Heart left ventricle (tissue), 16 donors: ENCODE measurements at regions not wholly inside any gene's neighbourhood (a gene's known extent, or its start where the extent isn't known, plus 50 kb on each side); places are given as distances from the start of the nearest gene placed in this dataset.

Source experiments
- ATAC-seq, 4 donors: fragments of 200-7000 bp; cut with Tn5 transposase; one replicate each; pipeline ENCODE4 v1.9.1; 2020 to 2022; ENCODE audit warnings: moderate library complexity in 4 of 4, mild to moderate bottlenecking in 3 of 4, moderate number of reproducible peaks in 1 of 4
- DNase-seq, 5 donors: peaks; one replicate each; pipeline ENCODE4 v3.0.0-alpha.2; 2020
- H3K27ac ChIP-seq, 12 donors: fragments of 200-600 bp; sonication (generic) in 4 of 12; one replicate each; pipeline versions ENCODE4 v1.5.0 to v1.8.0; 2016 to 2022; ENCODE audit warnings: mild to moderate bottlenecking in 2 of 12
- H3K27me3 ChIP-seq, 9 donors: fragments of 200-600 bp; sonication (generic) in 2 of 9; one replicate each; pipeline versions ENCODE4 v1.5.1 to v1.8.0; 2016 to 2022; ENCODE audit warnings: mild to moderate bottlenecking in 3 of 9
- H3K36me3 ChIP-seq, 9 donors: fragments of 200-600 bp; sonication (generic) in 2 of 9; one replicate each; pipeline versions ENCODE4 v1.5.0 to v1.8.0; 2018 to 2022; ENCODE audit warnings: mild to moderate bottlenecking in 2 of 9
- H3K4me1 ChIP-seq, 12 donors: fragments of 200-600 bp; sonication (generic) in 4 of 12; one replicate each; pipeline versions ENCODE4 v1.5.0 to v1.8.0; 2016 to 2022; ENCODE audit warnings: mild to moderate bottlenecking in 3 of 12
- H3K4me3 ChIP-seq, 12 donors: fragments of 200-600 bp; sonication (generic) in 4 of 12; one replicate each; pipeline versions ENCODE4 v1.5.0 to v1.8.0; 2017 to 2022; ENCODE audit warnings: mild to moderate bottlenecking in 9 of 12, moderate library complexity in 4 of 12
- H3K9me3 ChIP-seq, 12 donors: fragments of 200-600 bp; sonication (generic) in 4 of 12; one replicate each; pipeline versions ENCODE4 v1.5.0 to v1.8.0; 2016 to 2022; ENCODE audit warnings: mild to moderate bottlenecking in 1 of 12
- CTCF ChIP-seq, 12 donors: fragments of 200-600 bp; sonication (generic) in 4 of 12; IDR thresholded peaks; one replicate each; pipeline versions ENCODE4 v1.5.0 to v1.8.0; 2018 to 2022; ENCODE audit warnings: antibody characterized with exemption in 12 of 12, mild to moderate bottlenecking in 5 of 12
- POLR2A ChIP-seq, 2 donors: fragments of 450-650 bp; IDR thresholded peaks; one replicate each; pipeline ENCODE4 v1.6.1; 2017; ENCODE audit warnings: antibody characterized with exemption in 2 of 2, mild to moderate bottlenecking in 2 of 2, moderate library complexity in 2 of 2
- WGBS, 4 donors: extraction: QIAGEN DNeasy Blood & Tissue Kit in 2 of 4; methylation state at CpG; one replicate each; pipeline versions ENCODE4 v1.1.5 to v1.1.7; 2013 to 2018; 5-methylcytosine and 5-hydroxymethylcytosine counted together
- intact Hi-C, 10 donors: fragments of 100-400 bp; cut with DNase I; formaldehyde crosslinking; loops; one replicate each; pipeline versions ENCODE4 v1.11.1 to v1.14.2; 2022
- donor health status: ischemic (EF 13 %, LVEDD 7.1; RV severe dilation, severe dysfunction).
- donor health status: healthy with polysubstance abuse.
- donor health status: DM: no; HTN: yes; CAD: no.
- donor health status: DM: no; HTN: no; CAD: no.
- donor health status: ischemic (EF 25% LVEDD 6.9; RV normal size, moderate dysfunction).
- donor health status: ischemic (EF 25% LVEDD 5.7; RV mildly dilated, moderate dysfunction).
- donor health status: healthy.
- donor health status: DM: yes; HTN: yes; CAD: no.
- donor health status: ischemic (EF 35%, LVEDD 5.7; RV mildly dilated, moderate dysfunction).
- donor health status: nonischemic (EF 11% LVEDD 7.7; RV severe dilation, severe dysfunction).
- donor health status: DM: yes; HTN: yes; CAD: no.
- donor health status: PGD.
- donor health status: ischemic (EF 29% LVEDD 5.4; RV normal size, mild dysfunction).
- donor health status: nonischemic (EF 23%, LVEDD 6.1; RV moderate dilation, normal function).

- intact Hi-C loops: no loop called here
- H3K4me3 ChIP-seq: no peak overlapping the region
- H3K27me3 ChIP-seq: no peaks in the 10 kb centered on the region
- TF ChIP-seq POLR2A (IDR thresholded peaks at IDR 0.05): no peak
- TF ChIP-seq CTCF (IDR thresholded peaks at IDR 0.05): no peak
- ATAC-seq (no peak), DNase-seq (no peak)
- no peak overlapping the region for H3K27ac ChIP-seq
- H3K9me3 ChIP-seq: no peaks in the 10 kb centered on the region
- WGBS, 4 donors: 66 to 88% (median 82%) methylated on average over 11 of the region's 11 CpGs
- H3K4me1 ChIP-seq: peaks cover 0 to 10% (median 0%) of the 10 kb centered on the region in 12 donors
- H3K36me3 ChIP-seq: no peaks in the 10 kb centered on the region
Observed at GRCh38 chr15:87778358-87778757, 478.2 kb downstream of the NTRK3 start.

GRCh38 chr15:87777054-87777561 is 479.4 kb downstream of the NTRK3 start:
- ATAC-seq (peak in 3 of 4 donors; percentile 49 to 68 (median 64)), DNase-seq (peak in 3 of 5 donors; percentile 29 to 38 (median 32))
- TF ChIP-seq POLR2A (IDR thresholded peaks at IDR 0.05) (no peak), CTCF (IDR thresholded peaks at IDR 0.05) (no peak)
- 39 to 65% (median 58%) methylated on average over 3 of the region's 3 CpGs for whole genome bisulfite sequencing, 4 donors
- H3K27ac ChIP-seq: no peak overlapping the region
- no peaks in the 10 kb centered on the region for H3K36me3 ChIP-seq
- peaks cover 0 to 10% (median 0%) of the 10 kb centered on the region in 12 donors for H3K4me1 ChIP-seq
- no peaks in the 10 kb centered on the region for H3K9me3 ChIP-seq
- intact Hi-C loops: no loop called here
- no peak overlapping the region for H3K4me3 ChIP-seq
- H3K27me3 ChIP-seq: no peaks in the 10 kb centered on the region

GRCh38 chr15:87767516-87767915 is 489.0 kb downstream of the NTRK3 start:
- TF ChIP-seq CTCF (IDR thresholded peaks at IDR 0.05) (no peak), POLR2A (IDR thresholded peaks at IDR 0.05) (no peak)
- 88 to 92% (median 89%) methylated on average over 3 of the region's 3 CpGs for WGBS, 4 donors
- Histone ChIP-seq H3K27ac (no peak overlapping the region), H3K4me3 (no peak overlapping the region), H3K27me3 (no peaks in the 10 kb centered on the region), H3K36me3 (no peaks in the 10 kb centered on the region), H3K9me3 (peaks cover 0 to 13% (median 0%) of the 10 kb centered on the region in 12 donors), H3K4me1 (peaks cover 0 to 3% (median 0%) of the 10 kb centered on the region in 12 donors)
- no peak for ATAC-seq
- no peak for DNase-seq
- intact Hi-C loops: no loop called here

GRCh38 chr15:87764461-87765240 is 491.9 kb downstream of the NTRK3 start:
- DNase-seq (no peak), ATAC-seq (no peak)
- H3K27ac ChIP-seq: no peak overlapping the region
- WGBS, 4 donors: 49 to 76% (median 57%) methylated on average over 4 of the region's 4 CpGs
- no peaks in the 10 kb centered on the region for H3K36me3 ChIP-seq
- intact Hi-C loops: no loop called here
- H3K4me1 ChIP-seq: peaks cover 0 to 18% (median 0%) of the 10 kb centered on the region in 12 donors
- no peaks in the 10 kb centered on the region for H3K27me3 ChIP-seq
- TF ChIP-seq CTCF (IDR thresholded peaks at IDR 0.05) (no peak), POLR2A (IDR thresholded peaks at IDR 0.05) (no peak)
- no peaks in the 10 kb centered on the region for H3K9me3 ChIP-seq
- H3K4me3 ChIP-seq: no peak overlapping the region
